NCI-H1105 treated with DMSO at 0.1 percent for 48 hours (cell line): ENCODE measurements at regions not wholly inside any gene's neighbourhood (a gene's known extent, or its start where the extent isn't known, plus 50 kb on each side); places are given as distances from the start of the nearest gene placed in this dataset.

Experiments used
- DNase-seq: peaks from one replicate; lab custom pipeline; 2025; lab: John Stamatoyannopoulos, UW

GRCh38 chr13:88601949-88602348 lies 930.8 kb downstream of the SLITRK5 start:
- DNase-seq: no peak

GRCh38 chr13:88602786-88603777 lies 931.9 kb downstream of the SLITRK5 start:
- DNase-seq: no peak

- DNase-seq: peak; percentile 7
These were observed 946.0 kb downstream of the SLITRK5 start for GRCh38 chr13:88617176-88617575.

GRCh38 chr13:88622362-88622973 lies 951.3 kb downstream of the SLITRK5 start:
- DNase-seq: no peak

GRCh38 chr13:88623150-88623549 lies 952.0 kb downstream of the SLITRK5 start:
- no peak for DNase-seq

GRCh38 chr13:88627071-88627470 lies 955.9 kb downstream of the SLITRK5 start:
- DNase-seq: no peak

GRCh38 chr13:88628882-88629281 lies 957.7 kb downstream of the SLITRK5 start:
- no peak for DNase-seq

GRCh38 chr13:88637935-88638334 lies 966.8 kb downstream of the SLITRK5 start:
- no peak for DNase-seq

GRCh38 chr13:88643233-88643632 lies 972.1 kb downstream of the SLITRK5 start:
- DNase-seq: no peak

- no peak for DNase-seq
These were observed 977.6 kb downstream of the SLITRK5 start for GRCh38 chr13:88648598-88649373.

GRCh38 chr13:88649855-88650254 lies 978.7 kb downstream of the SLITRK5 start:
- no peak for DNase-seq

- DNase-seq: no peak
These were observed 980.4 kb downstream of the SLITRK5 start for GRCh38 chr13:88651531-88651930.

GRCh38 chr13:88656751-88657150 lies 985.6 kb downstream of the SLITRK5 start:
- no peak for DNase-seq

GRCh38 chr13:88670509-88670908 lies 999.3 kb downstream of the SLITRK5 start:
- no peak for DNase-seq

GRCh38 chr13:88674841-88675240 lies 1003.7 kb downstream of the SLITRK5 start:
- DNase-seq: no peak

- no peak for DNase-seq
These were observed 1004.3 kb downstream of the SLITRK5 start for GRCh38 chr13:88675347-88675996.

- no peak for DNase-seq
These were observed 1004.8 kb downstream of the SLITRK5 start for GRCh38 chr13:88676016-88676415.

- DNase-seq: no peak
These were observed 1014.3 kb downstream of the SLITRK5 start for GRCh38 chr13:88685459-88685858.

GRCh38 chr13:88701551-88701950 lies 1030.4 kb downstream of the SLITRK5 start:
- no peak for DNase-seq

GRCh38 chr13:88704600-88705275 lies 1033.6 kb downstream of the SLITRK5 start:
- no peak for DNase-seq

GRCh38 chr13:88707646-88708045 lies 1036.5 kb downstream of the SLITRK5 start:
- no peak for DNase-seq
